ENCODE measurements at regions not wholly inside any gene's neighbourhood (a gene's known extent, or its start where the extent isn't known, plus 50 kb on each side); places are given as distances from the start of the nearest gene placed in this dataset.

- TF ChIP-seq POLR2A (IDR thresholded peaks at IDR 0.05; ENCODE audit: control extremely low read depth in 1 of 2, low read depth in 2 of 2, low read length in 2 of 2) = no peak
- TF ChIP-seq RNF2 (IDR thresholded peaks at IDR 0.05; ENCODE audit: borderline replicate concordance, low read depth, low read length, missing control alignments, poor library complexity, severe bottlenecking) = no peak
- no peak for TF ChIP-seq RFX5 (IDR thresholded peaks at IDR 0.05; ENCODE audit: borderline replicate concordance, low read depth, low read length)
- no peak for TF ChIP-seq EP300 (IDR thresholded peaks at IDR 0.05; ENCODE audit: borderline replicate concordance in 1 of 2, low read depth in 2 of 2, low read length in 2 of 2)
Observed at GRCh38 chr10:61612450-61612849, 50.3 kb upstream of the CABCOCO1 start (continued).

Data from H1 (cell line).